ENCODE measurements at regions not wholly inside any gene's neighbourhood (a gene's known extent, or its start where the extent isn't known, plus 50 kb on each side); places are given as distances from the start of the nearest gene placed in this dataset.

GRCh38 chr9:103702572-103702971, 391.5 kb upstream of the SMC2 start:
- no peak overlapping the region for H3K4me3 ChIP-seq (ENCODE audit: low read depth, low read length)
- no peak for TF ChIP-seq POLR2A (IDR thresholded peaks at IDR 0.05; ENCODE audit: extremely low read depth, insufficient read length)
- TF ChIP-seq MYC (IDR thresholded peaks at IDR 0.05; ENCODE audit: low read depth, low read length) = no peak
- no peak for TF ChIP-seq MAX (IDR thresholded peaks at IDR 0.05; ENCODE audit: low read depth, low read length)
- no peak for DNase-seq (ENCODE audit: low read depth)

- no peak overlapping the region for H3K4me3 ChIP-seq (ENCODE audit: low read depth, low read length)
- no peak for DNase-seq (ENCODE audit: low read depth)
- TF ChIP-seq MYC (IDR thresholded peaks at IDR 0.05; ENCODE audit: low read depth, low read length) = no peak
- no peak for TF ChIP-seq CTCF (IDR thresholded peaks at IDR 0.05; ENCODE audit: low read depth, low read length)
- TF ChIP-seq POLR2A (IDR thresholded peaks at IDR 0.05; ENCODE audit: extremely low read depth, insufficient read length) = no peak
- TF ChIP-seq MAX (IDR thresholded peaks at IDR 0.05; ENCODE audit: low read depth, low read length) = no peak
Measured at GRCh38 chr9:103707181-103707580, 386.9 kb upstream of the SMC2 start.

GRCh38 chr9:103709366-103709765, 384.7 kb upstream of the SMC2 start:
- no peak overlapping the region for H3K4me3 ChIP-seq (ENCODE audit: low read depth, low read length)
- TF ChIP-seq MAX (IDR thresholded peaks at IDR 0.05; ENCODE audit: low read depth, low read length) = no peak
- no peak for TF ChIP-seq MYC (IDR thresholded peaks at IDR 0.05; ENCODE audit: low read depth, low read length)
- TF ChIP-seq POLR2A (IDR thresholded peaks at IDR 0.05; ENCODE audit: extremely low read depth, insufficient read length) = no peak
- TF ChIP-seq CTCF (IDR thresholded peaks at IDR 0.05; ENCODE audit: low read depth, low read length) = no peak
- DNase-seq (ENCODE audit: low read depth) = no peak

GRCh38 chr9:103713631-103714030, 380.5 kb upstream of the SMC2 start:
- no peak for DNase-seq (ENCODE audit: low read depth)
- TF ChIP-seq MAX (IDR thresholded peaks at IDR 0.05; ENCODE audit: low read depth, low read length) = no peak
- no peak for TF ChIP-seq CTCF (IDR thresholded peaks at IDR 0.05; ENCODE audit: low read depth, low read length)
- H3K4me3 ChIP-seq (ENCODE audit: low read depth, low read length) = no peak overlapping the region

- TF ChIP-seq MYC (IDR thresholded peaks at IDR 0.05; ENCODE audit: low read depth, low read length) (no peak), POLR2A (IDR thresholded peaks at IDR 0.05; ENCODE audit: extremely low read depth, insufficient read length) (no peak), MAX (IDR thresholded peaks at IDR 0.05; ENCODE audit: low read depth, low read length) (no peak), CTCF (IDR thresholded peaks at IDR 0.05; ENCODE audit: low read depth, low read length) (no peak)
- no peak overlapping the region for H3K4me3 ChIP-seq (ENCODE audit: low read depth, low read length)
- no peak for DNase-seq (ENCODE audit: low read depth)
Measured at GRCh38 chr9:103714992-103715391, 379.1 kb upstream of the SMC2 start.

GRCh38 chr9:103721056-103721455, 373.1 kb upstream of the SMC2 start:
- H3K4me3 ChIP-seq (ENCODE audit: low read depth, low read length) = no peak overlapping the region
- TF ChIP-seq POLR2A (IDR thresholded peaks at IDR 0.05; ENCODE audit: extremely low read depth, insufficient read length) (no peak), CTCF (IDR thresholded peaks at IDR 0.05; ENCODE audit: low read depth, low read length) (no peak), MAX (IDR thresholded peaks at IDR 0.05; ENCODE audit: low read depth, low read length) (no peak), MYC (IDR thresholded peaks at IDR 0.05; ENCODE audit: low read depth, low read length) (no peak)
- DNase-seq (ENCODE audit: low read depth) = no peak

All from NB4 (cell line).